GM18502 (cell line): ENCODE measurements at regions not wholly inside any gene's neighbourhood (a gene's known extent, or its start where the extent isn't known, plus 50 kb on each side); places are given as distances from the start of the nearest gene placed in this dataset.
A peak's percentile ranks its signal among the peaks of the same experiment; 100 is the strongest.

ENCODE experiments used
- ATAC-seq: cut with Tn5 transposase; IDR thresholded peaks from one replicate; pipeline ENCODE4 v1.9.1; 2021; ENCODE audit warnings: mild to moderate bottlenecking; ENCODE audit not compliant: unreplicated experiment, poor library complexity

- no peak for ATAC-seq
Observed at GRCh38 chr4:152101556-152102435, 341.0 kb upstream of the GATB start.

DNA sequence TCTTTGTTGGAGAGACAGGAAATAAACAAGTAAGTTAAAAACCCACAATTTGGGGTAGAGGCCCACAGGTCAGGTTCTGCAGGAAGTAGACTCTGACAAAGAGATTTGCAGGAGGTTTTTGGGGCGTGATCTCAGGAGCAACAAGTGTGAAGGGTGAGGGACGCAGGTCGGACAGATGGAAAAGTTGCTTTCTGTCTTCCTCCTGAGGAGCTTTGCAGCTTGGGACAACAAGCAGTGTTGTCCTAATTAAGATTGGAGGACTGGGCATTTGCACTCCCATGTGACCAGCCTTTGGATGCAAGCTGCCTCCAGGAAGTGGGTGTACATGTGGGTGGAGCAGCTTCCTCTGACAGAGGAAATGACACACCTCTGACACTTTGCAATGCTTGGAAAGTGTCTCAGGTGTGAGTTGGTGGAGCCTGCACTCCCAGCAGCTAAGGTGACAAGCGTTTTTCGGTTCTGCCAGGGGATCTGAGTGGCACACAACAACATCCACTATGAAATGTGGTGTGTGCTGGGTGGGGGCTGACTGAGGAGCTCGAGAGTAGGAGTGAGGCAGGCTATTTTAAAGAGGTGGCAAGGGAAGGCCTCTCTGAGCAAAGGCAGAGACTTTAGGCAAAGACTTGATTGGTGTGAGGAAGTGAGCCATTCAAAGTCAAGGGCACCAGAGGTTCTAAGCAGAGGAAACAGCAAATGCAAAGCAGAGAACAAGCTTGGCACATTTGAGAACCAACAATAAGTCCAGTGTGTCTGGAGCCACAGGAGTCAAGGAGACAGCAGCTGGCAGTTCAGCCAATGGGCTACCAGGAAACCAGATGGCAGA lies 339.8 kb upstream of the GATB start:
- ATAC-seq, result peak; percentile 60

DNA sequence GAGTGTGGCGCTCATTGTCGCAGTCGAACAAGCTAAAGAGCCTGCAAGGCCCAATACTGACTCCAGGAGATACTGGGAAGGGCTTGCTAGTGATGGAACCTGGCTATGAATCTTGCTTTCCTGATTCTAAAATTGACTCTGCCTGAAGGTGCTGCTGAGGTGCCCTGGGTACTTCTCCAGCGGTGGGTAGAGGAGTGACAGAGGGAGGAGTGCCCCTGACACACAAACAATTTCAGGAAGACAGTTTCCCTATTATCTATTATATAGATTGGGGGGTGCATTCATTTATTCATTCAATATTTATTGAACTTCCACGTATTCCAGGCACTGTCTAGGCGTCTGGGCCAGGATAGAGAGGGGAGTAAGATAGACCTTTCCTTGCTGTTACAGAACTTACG lies 339.2 kb upstream of the GATB start:
- no peak for ATAC-seq

DNA sequence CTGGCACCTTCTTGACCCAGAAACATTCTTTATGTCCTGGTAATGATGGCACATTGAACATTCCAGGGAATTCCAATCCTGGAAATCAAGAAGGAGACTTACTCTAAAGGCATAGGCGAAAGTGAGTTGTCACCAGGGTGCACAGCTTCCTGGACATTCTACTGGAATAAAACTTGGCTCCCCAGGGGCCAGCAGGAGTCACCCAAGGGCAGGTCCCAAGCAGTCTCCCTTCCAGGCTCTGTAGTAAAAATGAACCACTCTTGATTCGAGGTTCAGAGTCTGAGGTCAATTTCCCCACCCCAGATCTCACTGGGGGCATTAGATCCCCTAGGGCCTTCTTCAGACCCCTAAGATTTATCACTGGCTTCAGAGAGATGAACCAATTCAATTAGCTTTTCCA lies 338.7 kb upstream of the GATB start:
- ATAC-seq, result no peak

DNA sequence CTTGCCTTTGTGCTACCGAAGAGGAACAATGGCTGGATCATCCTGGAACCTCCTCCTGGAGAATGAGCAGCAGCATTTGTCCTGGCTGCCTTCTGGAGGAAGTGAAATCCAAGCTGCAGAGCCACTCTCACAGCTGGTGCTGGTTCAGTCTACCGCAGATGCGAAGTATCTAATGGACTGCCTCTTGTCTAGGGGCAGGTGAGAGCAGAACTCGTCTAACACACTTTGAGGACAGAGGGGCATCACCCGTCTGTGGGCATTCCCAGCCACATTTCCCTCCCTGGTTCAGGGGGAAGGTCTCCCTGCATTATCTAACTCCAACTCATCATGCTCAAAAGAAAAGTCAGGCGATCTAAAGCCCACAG lies 338.2 kb upstream of the GATB start:
- ATAC-seq, result no peak

DNA sequence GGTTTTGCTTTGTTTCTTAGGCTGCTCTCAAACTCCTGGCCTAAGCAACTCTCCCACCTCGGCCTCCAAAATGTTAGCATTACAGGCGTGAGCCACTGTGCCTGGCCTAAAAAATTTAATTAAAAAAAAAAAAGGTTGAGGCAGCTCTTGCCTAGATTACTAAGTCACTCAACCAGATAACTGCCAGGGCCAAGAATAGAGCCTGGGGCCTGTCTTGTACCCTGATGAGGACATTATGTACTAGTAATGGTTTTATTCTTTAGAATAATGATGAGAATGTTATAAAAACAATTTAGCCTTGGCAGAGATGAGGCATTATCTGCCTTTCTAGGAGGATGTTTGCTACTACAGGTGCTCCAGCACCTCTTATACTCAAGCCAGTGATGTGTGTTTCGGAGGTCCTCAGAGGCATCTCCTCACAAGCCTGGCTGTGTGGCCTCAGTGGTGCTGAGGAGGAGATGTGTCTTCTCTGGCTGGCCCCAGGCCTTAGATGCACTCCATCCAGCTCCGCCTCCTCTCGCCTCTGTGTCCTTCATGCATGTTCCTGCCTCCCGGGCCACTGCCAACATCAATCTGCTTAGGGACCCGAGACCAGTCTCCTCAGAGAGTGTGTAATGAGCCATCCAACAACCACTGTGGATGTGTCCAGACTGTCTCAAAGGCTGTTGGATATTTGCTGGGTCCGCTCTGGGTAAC lies 337.7 kb upstream of the GATB start:
- no peak for ATAC-seq

- no peak for ATAC-seq
Observed at GRCh38 chr4:152097371-152097770, 336.6 kb upstream of the GATB start.

DNA sequence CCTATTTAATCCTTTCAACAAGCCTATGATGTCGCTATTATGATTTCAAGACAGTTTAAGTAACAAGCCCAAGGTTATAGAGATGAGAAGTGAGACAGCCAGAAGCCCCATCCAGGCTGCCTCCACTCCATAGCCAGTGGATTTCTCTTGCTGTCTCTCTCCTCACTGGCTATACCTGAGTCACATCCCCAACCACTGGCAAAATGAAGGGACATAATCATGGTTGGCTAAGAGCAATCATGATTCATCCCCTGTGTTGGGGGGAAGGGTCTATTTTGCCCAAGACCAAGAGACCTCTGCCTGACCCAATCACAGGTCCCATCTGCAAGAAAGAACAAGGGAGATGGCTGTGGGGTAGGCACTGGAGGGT lies 334.9 kb upstream of the GATB start:
- no peak for ATAC-seq

GRCh38 chr4:152094970-152095700 lies 334.3 kb upstream of the GATB start:
- no peak for ATAC-seq

GRCh38 chr4:152091405-152091804 lies 330.6 kb upstream of the GATB start:
- no peak for ATAC-seq

GRCh38 chr4:152090543-152090942 lies 329.7 kb upstream of the GATB start:
- no peak for ATAC-seq

- ATAC-seq, result no peak
Observed at GRCh38 chr4:152089584-152089983, 328.8 kb upstream of the GATB start.

DNA sequence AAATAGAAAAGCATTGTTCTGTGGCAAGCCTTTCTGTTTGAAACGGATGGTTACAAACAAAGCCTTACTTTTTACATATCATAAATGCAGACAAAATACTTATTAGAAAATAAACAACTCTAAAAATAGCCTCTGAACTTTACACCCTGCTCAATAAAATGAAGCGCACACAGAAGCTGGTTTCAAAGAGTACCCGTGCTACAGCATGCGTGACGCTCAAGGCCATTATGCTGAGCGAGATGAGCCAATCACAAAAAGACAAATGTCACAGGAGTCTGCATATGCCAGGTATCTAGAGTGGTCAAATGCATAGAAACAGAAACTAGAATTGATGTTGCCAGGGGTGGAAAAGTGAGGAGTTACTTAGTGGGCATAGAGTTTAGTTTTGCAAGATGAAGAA lies 326.5 kb upstream of the GATB start:
- ATAC-seq, result no peak

- ATAC-seq, result no peak
Observed at GRCh38 chr4:152085657-152086056, 324.9 kb upstream of the GATB start.

DNA sequence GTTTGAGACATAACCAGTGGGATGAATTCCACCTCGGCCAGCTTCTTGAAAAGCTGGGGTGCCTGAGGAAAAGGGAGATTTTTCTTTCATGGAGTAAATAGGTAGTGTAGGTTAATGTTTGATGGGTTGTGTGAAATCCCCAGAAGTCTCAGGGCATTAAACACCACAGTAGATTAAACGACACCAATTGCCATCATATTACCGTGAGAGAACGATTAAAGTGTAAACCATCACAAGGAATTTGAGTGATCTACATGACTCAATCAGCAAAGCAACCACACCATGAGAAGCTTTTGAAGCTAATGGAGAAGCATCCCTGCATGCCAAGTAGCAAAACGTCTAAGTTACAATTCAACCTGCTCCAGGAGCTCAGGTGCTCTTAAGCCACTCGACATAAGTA lies 322.5 kb upstream of the GATB start:
- no peak for ATAC-seq

- no peak for ATAC-seq
Observed at GRCh38 chr4:152081024-152081423, 320.2 kb upstream of the GATB start.

DNA sequence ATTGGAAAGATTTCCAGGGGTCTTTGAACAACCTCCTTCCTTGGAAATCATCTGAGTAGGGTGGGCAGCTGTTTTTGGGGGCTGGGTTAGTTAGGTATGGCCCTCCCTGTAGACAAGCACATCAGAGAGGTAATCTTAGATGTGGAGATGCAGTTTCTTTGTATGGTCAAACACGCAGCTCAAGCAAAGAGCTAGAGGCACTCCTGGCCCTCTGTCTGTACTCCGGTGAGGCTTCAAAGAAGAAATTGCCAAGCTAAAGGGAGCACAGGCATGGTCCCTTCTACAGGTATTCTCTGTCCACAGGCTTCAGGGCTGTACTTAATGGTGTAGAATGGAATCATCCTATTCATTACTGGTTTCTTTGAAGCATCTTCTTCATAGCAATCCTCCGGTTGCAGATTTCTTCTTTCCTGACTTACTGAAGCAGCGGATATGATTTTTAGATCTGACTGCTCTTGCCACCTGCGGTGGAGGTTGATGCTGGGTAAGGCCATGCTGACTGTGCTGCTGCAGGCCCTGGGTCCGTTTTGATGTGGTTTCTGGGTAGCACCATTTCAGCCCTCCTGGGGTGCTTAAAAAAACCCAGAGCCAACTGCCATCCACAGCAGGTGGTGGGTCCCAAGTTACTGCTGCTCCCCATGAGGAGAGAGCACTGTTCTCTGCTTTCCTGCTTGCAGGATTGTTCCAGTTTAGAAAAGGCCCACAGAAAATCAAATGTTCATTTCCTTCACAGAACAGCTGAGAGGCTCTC lies 318.9 kb upstream of the GATB start:
- ATAC-seq, result no peak

DNA sequence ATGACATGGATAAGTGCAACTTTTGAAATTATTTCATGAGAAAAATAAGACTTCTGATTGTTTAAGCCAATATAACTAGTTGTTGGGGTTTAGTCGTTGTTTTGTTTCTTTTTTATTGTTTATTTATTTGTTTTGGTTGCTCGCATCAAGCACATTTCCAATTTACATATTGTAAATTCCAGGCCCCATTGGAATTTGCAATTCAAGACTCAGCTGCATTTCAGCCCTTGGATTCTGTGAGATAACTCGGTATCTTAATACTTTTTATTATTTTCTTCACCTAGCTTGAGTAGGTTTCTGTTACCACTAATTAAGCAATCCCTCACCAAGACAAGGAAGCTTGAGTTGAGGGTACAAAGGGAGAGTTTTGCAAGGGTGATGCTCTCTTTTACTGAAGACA lies 318.3 kb upstream of the GATB start:
- ATAC-seq, result no peak

GRCh38 chr4:152077582-152077981 lies 316.8 kb upstream of the GATB start:
- ATAC-seq, result no peak
